Skeletal muscle tissue (tissue), 3 donors: ENCODE measurements at regions not wholly inside any gene's neighbourhood (a gene's known extent, or its start where the extent isn't known, plus 50 kb on each side); places are given as distances from the start of the nearest gene placed in this dataset.
"Not testable (repeated sequence)": the region's sequence is repeated elsewhere in the genome, so short reads cannot be mapped to it uniquely, and the experiment has no call there.

Source experiments
- H3K27ac ChIP-seq: one replicate; pipeline ENCODE4 v1.7.0; 2013; ENCODE audit warnings: mild to moderate bottlenecking, low read depth, low read length, inconsistent platforms
- H3K27me3 ChIP-seq, 3 donors: one replicate each; pipeline ENCODE4 v1.7.0; 2013; ENCODE audit warnings: low read length in 3 of 3; ENCODE audit not compliant: control insufficient read depth in 3 of 3, insufficient read depth in 3 of 3
- H3K36me3 ChIP-seq, 3 donors: one replicate each; pipeline ENCODE4 v1.7.0; 2013; ENCODE audit warnings: low read length in 3 of 3; ENCODE audit not compliant: control insufficient read depth in 3 of 3, insufficient read depth in 3 of 3
- H3K4me1 ChIP-seq, 3 donors: one replicate each; pipeline ENCODE4 v1.7.0; 2013; ENCODE audit warnings: low read length in 3 of 3, mild to moderate bottlenecking in 3 of 3; ENCODE audit not compliant: control insufficient read depth in 3 of 3, insufficient read depth in 3 of 3
- H3K4me3 ChIP-seq, 3 donors: one replicate each; pipeline ENCODE4 v1.7.0; 2013; ENCODE audit warnings: low read length in 3 of 3
- H3K9ac ChIP-seq, 3 donors: one replicate each; pipeline ENCODE4 v1.7.0; 2013; ENCODE audit warnings: low read length in 3 of 3, mild to moderate bottlenecking in 3 of 3, moderate library complexity in 2 of 3, low read depth in 1 of 3
- H3K9me3 ChIP-seq, 3 donors: one replicate each; pipeline ENCODE4 v1.7.0; 2013; ENCODE audit warnings: low read length in 3 of 3; ENCODE audit not compliant: control insufficient read depth in 3 of 3
- donor health status: Osteomylitis.

GRCh38 chr10:109809954-109810353 is 113.4 kb downstream of the XPNPEP1 start:
- not testable (repeated sequence) for H3K9me3 ChIP-seq, H3K4me1 ChIP-seq, H3K36me3 ChIP-seq, H3K9ac ChIP-seq, H3K4me3 ChIP-seq, H3K27me3 ChIP-seq, H3K27ac ChIP-seq

DNA sequence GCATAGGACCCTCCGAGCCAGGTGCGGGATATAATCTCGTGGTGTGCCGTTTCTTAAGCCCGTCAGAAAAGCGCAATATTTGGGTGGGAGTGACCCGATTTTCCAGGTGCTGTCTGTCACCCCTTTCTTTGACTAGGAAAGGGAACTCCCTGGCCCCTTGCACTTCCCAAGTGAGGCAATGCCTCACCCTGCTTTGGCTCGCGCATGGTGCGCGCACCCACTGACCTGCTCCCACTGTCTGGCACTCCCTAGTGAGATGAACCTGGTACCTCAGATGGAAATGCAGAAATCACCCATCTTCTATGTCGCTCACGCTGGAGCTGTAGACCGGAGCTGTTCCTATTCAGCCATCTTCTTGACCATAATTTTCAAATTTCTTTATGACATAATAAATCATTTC is 122.1 kb downstream of the XPNPEP1 start:
- not testable (repeated sequence) for H3K9me3 ChIP-seq, H3K9ac ChIP-seq, H3K27ac ChIP-seq, H3K4me1 ChIP-seq, H3K27me3 ChIP-seq, H3K36me3 ChIP-seq, H3K4me3 ChIP-seq

DNA sequence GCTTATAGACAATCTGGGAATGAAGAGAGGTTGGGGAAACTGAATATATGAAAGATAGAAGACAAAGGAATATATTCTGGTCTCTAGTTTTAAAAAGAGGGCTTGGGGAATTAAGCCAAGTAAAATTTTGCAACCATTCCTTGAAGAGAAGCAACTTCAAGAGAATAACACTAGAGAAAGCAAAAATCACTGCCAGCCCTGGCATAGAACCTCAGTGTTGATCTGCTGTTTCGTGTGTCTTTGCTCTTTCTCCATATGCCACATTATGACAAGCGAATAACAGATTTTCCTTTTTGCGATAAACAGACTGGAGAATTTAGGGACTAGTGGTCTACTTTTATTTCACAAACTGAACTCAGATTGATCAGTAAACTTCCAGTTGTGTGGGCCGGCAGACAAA is 132.7 kb downstream of the XPNPEP1 start:
- Histone ChIP-seq H3K36me3 (no peaks in the 10 kb centered on the region), H3K27ac (no peak overlapping the region), H3K4me3 (no peak overlapping the region)

DNA sequence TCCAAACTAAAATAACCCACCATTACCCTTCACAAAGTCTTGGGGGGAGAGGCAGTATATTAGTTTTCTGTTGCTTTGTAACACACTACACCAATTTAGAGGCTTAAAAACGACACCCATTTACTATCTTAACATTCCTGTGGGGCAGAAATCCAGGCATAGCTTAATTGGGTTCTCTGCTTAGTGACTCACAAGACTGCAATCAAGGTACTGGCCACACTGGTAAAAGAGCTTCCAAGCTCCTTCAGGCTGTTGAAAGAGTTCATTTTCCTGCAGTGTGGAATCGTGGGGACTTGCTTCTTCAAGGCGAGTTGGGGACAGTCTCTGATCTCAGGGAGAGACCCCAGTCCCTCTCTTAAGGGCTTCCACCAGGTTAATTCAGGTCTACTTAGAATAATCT is 139.1 kb downstream of the XPNPEP1 start:
- no peaks in the 10 kb centered on the region for H3K9me3 ChIP-seq
- no peak overlapping the region for H3K4me3 ChIP-seq
- H3K27ac ChIP-seq, result no peak overlapping the region
- H3K27me3 ChIP-seq, result no peaks in the 10 kb centered on the region
- H3K4me1 ChIP-seq, result no peaks in the 10 kb centered on the region
- H3K36me3 ChIP-seq, result no peaks in the 10 kb centered on the region
- no peak overlapping the region for H3K9ac ChIP-seq

More for the DNA sequence above, 132.7 kb downstream of the XPNPEP1 start:
- no peak overlapping the region for H3K9ac ChIP-seq
- no peaks in the 10 kb centered on the region for H3K4me1 ChIP-seq
- no peaks in the 10 kb centered on the region for H3K27me3 ChIP-seq
- H3K9me3 ChIP-seq, result no peaks in the 10 kb centered on the region

DNA sequence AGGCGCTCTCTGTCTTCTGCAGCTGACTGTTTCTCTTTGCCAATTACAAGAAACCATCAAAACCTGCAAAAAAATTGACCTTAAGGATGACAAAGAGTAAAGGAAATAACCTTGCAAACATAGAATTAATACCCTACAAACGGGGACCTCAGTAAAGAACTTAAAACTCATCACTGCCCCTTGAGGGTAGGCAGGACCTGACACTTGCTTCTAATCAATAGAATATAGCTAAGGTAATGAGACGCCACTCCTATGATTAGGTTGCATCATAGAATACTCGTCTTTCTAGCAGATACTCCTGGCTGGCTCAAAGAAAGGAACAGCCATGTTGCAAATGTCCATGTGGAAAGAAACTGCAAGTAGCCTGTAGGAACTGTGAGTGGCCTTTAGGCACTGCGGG is 140.0 kb downstream of the XPNPEP1 start:
- H3K4me1 ChIP-seq, result no peaks in the 10 kb centered on the region
- H3K4me3 ChIP-seq, result no peak overlapping the region
- no peaks in the 10 kb centered on the region for H3K36me3 ChIP-seq
- no peak overlapping the region for H3K27ac ChIP-seq
- no peak overlapping the region for H3K9ac ChIP-seq
- no peaks in the 10 kb centered on the region for H3K9me3 ChIP-seq
- no peaks in the 10 kb centered on the region for H3K27me3 ChIP-seq

DNA sequence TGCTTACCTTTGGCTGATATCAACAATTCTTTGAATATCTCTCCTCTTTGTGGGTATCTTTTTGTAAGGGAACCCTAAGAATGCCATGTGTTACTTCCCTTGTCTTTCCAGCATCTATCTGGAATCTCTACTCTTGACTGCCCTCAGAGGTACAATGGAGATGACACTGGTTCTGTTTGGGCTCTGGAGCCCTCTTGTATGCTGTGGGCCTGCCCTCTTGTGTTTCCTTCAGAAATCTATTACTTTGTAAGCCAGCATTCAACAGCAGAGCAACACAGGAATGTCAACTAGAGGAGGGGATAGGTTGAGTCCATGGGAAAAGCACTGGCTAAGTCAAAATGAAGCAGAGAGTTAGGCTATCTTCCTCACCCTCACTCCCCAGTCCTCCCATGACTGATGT is 142.3 kb downstream of the XPNPEP1 start:
- Histone ChIP-seq H3K4me3 (no peak overlapping the region), H3K36me3 (no peaks in the 10 kb centered on the region), H3K4me1 (no peaks in the 10 kb centered on the region), H3K9me3 (no peaks in the 10 kb centered on the region), H3K27ac (no peak overlapping the region), H3K9ac (no peak overlapping the region), H3K27me3 (no peaks in the 10 kb centered on the region)

DNA sequence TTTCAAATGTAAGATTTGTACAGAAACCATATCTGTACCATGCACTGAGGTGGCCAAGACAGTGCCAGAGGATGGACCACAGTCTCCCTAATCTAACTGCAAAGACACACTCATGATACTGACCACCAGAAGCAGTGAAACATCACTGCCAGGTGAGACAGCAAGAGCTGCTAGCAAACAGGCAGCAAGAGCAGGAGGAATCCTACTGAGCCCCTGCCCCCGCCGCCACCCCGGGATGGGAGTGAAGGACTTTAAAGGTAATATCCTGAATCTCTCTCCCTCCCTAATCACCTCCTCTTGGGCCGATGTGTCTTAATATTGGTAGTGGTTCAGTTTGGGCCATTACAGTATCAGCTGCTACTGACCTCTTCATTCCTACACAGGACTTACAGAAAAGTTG is 144.3 kb downstream of the XPNPEP1 start:
- no peaks in the 10 kb centered on the region for H3K27me3 ChIP-seq
- H3K4me3 ChIP-seq, result no peak overlapping the region
- no peaks in the 10 kb centered on the region for H3K36me3 ChIP-seq
- H3K9me3 ChIP-seq, result no peaks in the 10 kb centered on the region
- no peak overlapping the region for H3K27ac ChIP-seq
- H3K4me1 ChIP-seq, result no peaks in the 10 kb centered on the region
- no peak overlapping the region for H3K9ac ChIP-seq

DNA sequence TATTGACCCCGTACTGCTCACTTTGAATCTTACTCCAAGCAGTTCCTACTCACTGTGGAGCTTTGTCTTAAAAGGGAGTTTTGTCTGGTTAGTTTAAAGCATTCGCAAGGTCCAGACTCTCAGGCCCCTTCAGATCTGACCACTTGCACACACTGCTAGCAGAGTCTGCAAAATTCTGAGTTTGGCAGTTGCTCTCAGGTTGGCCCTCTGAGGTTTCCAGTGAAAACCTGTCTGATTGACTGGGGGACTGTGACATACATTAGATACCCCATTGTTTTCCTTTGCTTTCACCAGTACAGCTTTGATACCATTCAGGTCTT is 149.2 kb downstream of the XPNPEP1 start:
- Histone ChIP-seq H3K4me1 (no peaks in the 10 kb centered on the region), H3K27ac (no peak overlapping the region), H3K9ac (no peak overlapping the region), H3K4me3 (no peak overlapping the region), H3K36me3 (no peaks in the 10 kb centered on the region), H3K27me3 (no peaks in the 10 kb centered on the region), H3K9me3 (no peaks in the 10 kb centered on the region)

- no peaks in the 10 kb centered on the region for H3K36me3 ChIP-seq
- H3K9me3 ChIP-seq, result no peaks in the 10 kb centered on the region
- H3K27me3 ChIP-seq, result no peaks in the 10 kb centered on the region
- no peak overlapping the region for H3K9ac ChIP-seq
- H3K4me1 ChIP-seq, result no peaks in the 10 kb centered on the region
- H3K4me3 ChIP-seq, result no peak overlapping the region
- H3K27ac ChIP-seq, result no peak overlapping the region
These were observed 149.8 kb downstream of the XPNPEP1 start for GRCh38 chr10:109773288-109774120.

- Histone ChIP-seq H3K9me3 (no peaks in the 10 kb centered on the region), H3K27me3 (no peaks in the 10 kb centered on the region), H3K4me1 (no peaks in the 10 kb centered on the region), H3K9ac (no peak overlapping the region), H3K27ac (no peak overlapping the region), H3K36me3 (no peaks in the 10 kb centered on the region), H3K4me3 (no peak overlapping the region)
These were observed 152.6 kb downstream of the XPNPEP1 start for GRCh38 chr10:109770663-109771062.
